COR-L47 (cell line): ENCODE measurements at regions not wholly inside any gene's neighbourhood (a gene's known extent, or its start where the extent isn't known, plus 50 kb on each side); places are given as distances from the start of the nearest gene placed in this dataset.

Source experiments
- DNase-seq: peaks from one replicate; lab custom pipeline; 2025; lab: John Stamatoyannopoulos, UW

DNA sequence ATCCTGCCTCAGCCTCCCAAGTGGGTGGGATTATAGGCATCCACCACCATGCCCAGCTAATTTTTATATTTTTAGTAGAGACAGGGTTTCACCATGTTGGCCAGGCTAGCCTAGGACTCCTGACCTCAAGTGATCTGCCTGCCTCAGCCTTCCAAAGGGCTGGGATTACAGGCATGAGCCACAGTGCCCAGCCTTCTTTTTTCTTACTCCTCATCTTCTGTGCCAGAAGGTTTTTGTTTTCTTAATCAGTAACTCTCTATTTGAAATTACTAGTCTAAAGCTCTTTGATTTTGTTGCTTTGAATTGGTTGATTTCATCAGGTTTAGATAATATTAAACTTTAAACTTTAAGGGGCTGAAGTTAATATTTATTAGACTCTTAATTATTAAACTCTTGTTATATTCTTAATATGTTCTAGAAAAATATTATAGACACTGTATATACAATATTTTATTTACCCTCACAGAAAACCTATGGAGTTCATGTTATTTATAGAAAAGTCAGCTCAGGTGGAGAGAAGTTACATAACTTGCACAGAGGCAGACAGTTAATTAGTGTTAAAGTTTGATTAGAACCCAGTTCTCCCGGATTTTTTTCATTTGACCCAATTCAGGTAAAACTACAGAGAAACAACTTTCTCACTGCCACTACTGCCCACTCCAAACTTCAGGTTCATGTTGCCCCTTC is 177.4 kb upstream of the SGK1 start:
- DNase-seq, result no peak

DNA sequence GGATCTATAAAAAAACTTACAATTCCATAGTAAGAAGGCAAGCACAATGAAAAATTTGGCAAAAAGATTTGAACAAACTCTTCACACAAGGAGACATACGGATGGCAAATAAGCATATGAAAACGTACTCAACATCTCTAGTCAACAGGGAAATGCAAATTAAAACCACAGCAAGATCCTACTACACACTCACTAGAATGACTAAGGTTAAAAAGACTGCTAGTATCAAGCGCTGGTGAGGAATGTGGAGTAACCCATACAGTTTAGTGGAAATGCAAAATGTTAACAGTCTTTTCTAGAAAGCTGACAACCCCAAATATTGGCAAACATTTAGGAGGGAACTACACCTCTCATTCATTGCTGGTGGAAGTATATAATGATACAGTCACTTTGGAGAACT is 175.9 kb upstream of the SGK1 start:
- no peak for DNase-seq

- no peak for DNase-seq
Measured at GRCh38 chr6:134491477-134491876, 173.6 kb upstream of the SGK1 start.

DNA sequence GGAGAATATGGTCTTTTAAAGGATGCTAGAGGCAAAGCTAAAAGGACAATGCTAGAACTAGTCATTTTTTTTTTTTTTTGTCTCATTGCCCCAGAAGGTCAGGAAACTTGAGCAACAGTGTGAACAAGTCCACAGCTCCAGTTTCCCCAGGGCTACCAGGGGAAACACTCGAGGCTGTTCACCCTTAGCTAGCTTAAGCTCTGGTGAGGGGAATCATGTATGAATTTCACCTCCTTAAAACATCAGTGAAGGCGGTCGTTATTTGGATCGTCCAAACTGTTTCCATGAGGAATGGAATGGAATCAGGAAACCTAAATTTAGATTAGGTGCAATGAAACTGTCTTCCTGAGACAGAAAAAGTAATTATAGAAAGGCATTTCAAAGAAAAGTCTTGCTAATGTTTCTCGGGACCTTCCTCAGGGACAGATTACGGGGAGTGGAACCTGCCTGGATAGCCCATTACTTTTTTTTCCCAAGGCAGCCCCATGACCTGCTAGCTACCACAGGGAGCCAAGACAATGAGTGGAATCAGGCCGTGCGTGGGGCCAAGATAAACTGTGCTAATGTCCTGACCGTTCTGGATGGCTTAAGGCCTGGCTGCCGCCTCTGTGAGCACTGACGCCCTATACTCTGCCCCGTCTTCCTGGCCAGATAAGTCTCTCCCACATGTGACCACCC is 164.8 kb upstream of the SGK1 start:
- no peak for DNase-seq

DNA sequence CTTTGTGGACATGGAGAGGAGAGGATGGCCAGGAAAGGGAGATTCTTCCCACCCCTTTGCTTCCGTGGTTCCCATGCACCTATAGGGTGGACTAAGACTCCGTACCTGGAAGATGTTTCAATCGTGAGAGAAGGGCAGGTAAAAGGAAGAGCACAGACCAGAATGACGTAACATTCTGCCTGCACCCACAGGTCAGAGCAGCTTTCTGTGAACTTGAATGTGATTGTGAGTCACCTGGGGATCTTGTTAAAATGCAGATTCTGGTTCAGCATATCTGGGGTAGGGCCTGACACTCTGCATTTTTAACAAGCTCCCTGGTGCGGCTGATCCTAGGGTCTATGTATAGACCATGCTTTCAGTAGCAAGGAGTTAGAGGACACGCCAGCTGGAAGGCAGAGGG is 164.1 kb upstream of the SGK1 start:
- DNase-seq, result no peak

GRCh38 chr6:134480593-134480992 is 162.7 kb upstream of the SGK1 start:
- DNase-seq, result no peak

DNA sequence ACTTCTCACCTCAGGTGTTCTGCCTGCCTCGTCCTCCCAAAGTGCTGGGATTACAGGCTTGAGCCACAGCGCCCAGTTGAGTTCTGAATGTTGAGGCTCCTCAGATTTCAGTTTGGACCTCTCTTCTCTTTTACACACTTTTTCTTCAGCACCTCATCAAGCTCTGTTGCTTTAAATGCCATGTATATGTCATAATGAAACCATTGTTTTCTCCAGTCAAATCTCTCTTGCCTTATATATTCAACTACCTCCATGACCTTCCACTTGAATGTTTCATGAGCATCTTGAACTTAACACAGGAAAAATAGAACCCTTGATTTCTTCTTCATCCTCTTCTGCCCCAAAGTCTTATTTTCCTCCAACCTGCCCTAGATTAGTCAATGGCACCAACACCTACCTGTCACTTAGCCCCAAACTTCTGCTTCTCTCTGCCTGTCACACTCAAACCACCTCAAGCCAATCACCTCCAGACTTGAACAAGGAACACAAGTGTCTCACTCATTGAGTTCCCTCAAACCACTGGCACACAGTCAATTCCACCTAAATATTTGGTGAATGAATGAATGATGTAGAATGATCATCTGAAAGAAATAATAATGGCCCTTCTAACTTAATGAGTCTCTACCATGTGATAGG is 161.0 kb upstream of the SGK1 start:
- no peak for DNase-seq

- no peak for DNase-seq
Measured at GRCh38 chr6:134477991-134478635, 160.2 kb upstream of the SGK1 start.

DNA sequence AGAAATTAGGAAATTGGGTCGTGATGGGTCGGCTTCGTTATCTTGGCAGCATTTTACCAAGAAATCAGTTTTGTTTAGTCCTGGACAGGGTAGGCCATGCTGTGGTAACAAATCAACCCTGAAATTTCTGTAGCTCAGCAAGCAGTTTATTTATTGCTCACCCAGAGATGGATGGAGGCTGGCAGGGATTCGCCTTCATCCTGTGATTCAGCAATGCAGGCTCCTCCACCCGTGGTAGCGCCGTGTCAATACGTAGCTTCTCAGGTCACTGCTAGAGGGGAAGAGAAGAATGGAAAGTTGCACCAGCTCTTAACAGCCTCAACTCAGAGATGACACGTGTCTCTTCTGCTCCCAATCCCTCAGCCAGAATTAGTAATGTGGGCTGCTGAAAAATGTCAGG is 157.0 kb upstream of the SGK1 start:
- no peak for DNase-seq

DNA sequence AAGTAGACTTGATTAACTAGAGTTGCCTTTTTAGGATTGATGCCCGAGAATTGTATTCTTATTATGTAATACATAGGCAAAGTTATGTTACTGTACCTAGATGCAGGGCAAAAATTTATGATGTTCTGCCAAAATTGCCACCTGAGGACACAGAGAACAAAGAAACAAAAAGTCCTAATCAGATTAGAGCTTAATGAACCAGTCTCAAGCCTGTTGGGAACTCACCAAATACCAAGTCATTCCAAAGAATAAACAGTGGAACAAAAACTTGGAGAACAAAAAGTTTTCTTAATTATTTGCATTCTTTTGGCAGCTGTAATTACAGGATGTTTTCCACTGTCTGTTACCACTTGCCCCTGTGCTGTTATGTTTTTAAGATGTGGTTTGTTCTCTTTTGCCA is 154.7 kb upstream of the SGK1 start:
- no peak for DNase-seq

- no peak for DNase-seq
Measured at GRCh38 chr6:134472046-134472445, 154.1 kb upstream of the SGK1 start.

- no peak for DNase-seq
Measured at GRCh38 chr6:134470457-134470975, 152.6 kb upstream of the SGK1 start.

DNA sequence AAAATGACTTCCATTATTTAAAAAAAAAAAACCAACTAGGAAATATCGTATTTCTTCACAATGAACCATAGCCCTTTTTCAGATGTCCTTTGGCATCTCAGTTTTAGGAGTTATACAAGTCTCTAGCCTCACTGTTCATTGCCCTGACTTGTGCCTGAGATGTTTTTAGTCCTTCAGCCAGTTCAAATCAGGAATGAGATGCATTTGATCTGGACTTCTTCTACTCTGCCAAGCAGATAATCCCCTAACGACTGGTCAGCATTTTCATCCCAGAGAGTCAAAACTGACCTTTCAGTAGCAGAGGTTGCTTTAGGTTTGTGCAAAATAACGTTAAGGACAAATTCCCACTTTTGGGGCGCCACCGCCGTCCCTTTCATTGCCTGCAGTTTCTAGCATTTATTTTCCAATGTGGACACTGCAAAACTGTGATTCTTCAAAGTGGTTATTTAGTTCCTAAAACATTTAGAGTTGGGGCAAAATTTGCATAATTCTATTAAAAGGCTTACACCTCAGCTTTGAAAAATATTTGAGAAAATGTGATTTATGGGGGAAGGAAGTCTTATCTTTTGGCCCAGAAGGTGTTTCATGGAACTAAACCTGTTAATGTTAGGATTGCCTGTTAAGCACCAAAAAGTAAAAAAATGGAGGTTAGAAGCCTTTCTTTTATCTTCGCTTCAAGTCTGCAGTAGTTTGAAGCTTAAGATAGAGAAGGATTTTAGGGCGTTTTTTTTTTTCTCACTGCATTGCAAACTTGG is 152.0 kb upstream of the SGK1 start:
- DNase-seq, result no peak

DNA sequence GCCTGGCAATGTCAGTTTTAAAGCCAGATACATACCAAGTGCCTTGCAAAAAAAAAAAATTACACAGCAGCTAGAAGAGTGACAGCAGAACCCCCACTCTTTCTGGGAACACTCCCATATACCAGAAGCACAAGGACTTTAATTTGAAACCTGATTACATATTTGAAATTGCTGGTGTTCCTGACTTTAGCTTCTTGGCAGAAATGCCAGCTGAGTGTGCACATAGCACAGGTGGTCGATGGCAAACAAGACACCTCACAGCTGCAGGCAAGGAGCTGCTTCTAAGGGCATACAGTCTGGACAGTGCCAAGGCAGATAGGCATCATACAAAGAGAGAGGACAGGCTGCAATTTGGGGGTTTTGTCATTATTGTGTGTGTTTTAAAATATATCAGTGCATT is 150.7 kb upstream of the SGK1 start:
- DNase-seq, result no peak

DNA sequence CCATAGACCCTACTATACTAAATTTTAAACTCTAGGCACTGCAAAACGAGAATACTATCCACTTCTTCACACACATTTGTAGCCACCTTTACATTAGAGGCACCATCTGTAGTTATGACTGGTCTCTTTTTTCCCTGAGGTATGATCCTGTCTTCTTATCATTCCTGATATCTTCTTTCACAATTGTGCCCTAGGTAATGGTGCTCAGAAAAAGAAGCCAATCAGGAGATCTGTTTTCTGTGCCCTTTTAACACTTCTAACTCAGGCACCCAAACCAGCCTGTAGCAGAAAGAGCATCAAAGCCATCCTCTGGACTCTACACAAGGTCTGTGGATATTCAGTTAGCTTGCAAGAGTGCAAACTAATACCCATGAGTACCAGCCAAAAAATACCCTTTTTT is 149.7 kb upstream of the SGK1 start:
- DNase-seq, result no peak

- DNase-seq, result no peak
Measured at GRCh38 chr6:134466771-134467525, 149.0 kb upstream of the SGK1 start.

GRCh38 chr6:134464690-134465411 is 146.9 kb upstream of the SGK1 start:
- DNase-seq, result no peak

- no peak for DNase-seq
Measured at GRCh38 chr6:134458857-134459657, 141.1 kb upstream of the SGK1 start.

DNA sequence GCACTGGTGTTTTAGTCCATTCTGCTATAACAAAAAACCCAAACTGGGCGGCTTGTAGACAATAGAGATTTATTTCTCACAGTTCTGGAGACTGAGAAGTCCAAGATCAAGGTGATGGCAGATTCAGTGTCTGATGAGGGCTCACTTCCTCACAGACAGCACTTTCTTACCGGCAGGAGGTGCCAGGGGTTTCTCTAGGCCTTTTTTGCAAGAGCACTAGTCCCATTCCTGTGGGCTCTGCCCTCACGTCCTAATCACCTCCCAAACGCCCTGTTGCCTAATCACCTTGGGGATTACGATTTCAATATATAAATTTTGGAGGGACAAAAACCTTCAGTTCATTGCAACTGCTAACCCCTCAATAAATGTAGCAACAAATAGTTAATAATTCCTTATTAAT is 140.0 kb upstream of the SGK1 start:
- DNase-seq, result no peak

- DNase-seq, result no peak
Measured at GRCh38 chr6:134456226-134456625, 138.3 kb upstream of the SGK1 start.
